Hematopoietic multipotent progenitor cell treated with erythropoietin and hydrocortisone succinate and interleukin-3 and kit ligand, for 8 days (in vitro differentiated cells): ENCODE measurements at regions not wholly inside any gene's neighbourhood (a gene's known extent, or its start where the extent isn't known, plus 50 kb on each side); places are given as distances from the start of the nearest gene placed in this dataset.
A peak's percentile ranks its signal among the peaks of the same experiment; 100 is the strongest.
"Not testable (repeated sequence)": the region's sequence is repeated elsewhere in the genome, so short reads cannot be mapped to it uniquely, and the experiment has no call there.

ENCODE experiments used
- DNase-seq: peaks from one replicate; pipeline ENCODE4 v3.0.0-alpha.2; 2015

DNA sequence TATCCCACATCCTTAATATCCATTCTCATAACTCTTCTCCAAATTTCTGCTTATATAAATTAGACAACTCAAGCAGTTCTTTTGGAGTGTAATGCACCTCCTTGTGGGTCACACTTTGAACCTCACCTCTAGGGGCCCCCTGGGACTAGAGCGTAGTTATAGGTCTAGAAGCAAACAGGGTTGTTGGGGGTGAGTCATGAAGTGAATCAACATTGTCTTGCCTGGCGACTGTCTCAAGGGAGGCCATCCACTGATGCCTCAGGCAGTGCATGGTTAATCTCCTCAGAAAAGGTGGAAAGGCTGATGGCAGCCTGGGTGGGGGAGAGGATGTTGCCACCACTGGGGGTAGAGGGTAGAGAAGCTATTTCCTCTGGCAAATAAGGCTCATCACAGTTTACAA is 129.1 kb downstream of the TNFRSF21 start:
- no peak for DNase-seq

DNA sequence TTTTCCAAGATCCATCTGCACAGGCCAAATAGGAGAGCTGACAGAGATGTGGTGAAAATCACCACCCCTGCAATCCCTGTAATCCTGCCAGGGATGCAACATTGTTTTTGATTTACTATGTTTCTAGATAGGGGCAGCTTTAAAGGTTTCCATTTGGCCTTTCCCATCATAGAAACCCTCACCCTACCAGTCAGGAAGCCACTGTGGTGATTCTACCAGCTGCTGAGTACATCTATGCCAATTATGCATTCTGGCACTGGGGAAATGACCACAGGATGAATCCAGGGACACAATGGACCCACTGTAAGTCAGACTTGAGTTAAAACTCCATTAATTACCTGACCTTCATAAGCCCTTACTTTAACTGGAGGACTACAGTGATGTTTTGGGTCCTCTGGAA is 130.4 kb downstream of the TNFRSF21 start:
- DNase-seq: no peak

DNA sequence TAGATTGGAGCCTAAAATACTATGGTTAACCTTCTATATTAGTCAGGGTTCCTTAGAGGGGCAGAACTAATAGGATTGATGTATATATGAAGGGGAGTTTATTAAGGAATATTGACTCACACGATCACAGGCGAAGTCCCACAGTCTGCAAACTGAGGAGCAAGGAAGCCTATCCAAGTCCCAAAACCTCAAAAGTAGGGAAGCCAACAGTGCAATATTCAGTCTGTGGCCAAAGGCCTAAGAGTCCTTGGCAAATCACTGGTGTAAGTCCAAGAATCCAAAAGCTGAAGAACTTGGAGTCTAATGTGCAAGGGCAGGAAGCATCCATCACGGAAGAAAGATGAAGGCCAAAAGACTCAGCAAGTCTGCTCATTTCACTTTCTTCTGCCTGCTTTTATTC is 133.5 kb upstream of the ADGRF1 start:
- no peak for DNase-seq

DNA sequence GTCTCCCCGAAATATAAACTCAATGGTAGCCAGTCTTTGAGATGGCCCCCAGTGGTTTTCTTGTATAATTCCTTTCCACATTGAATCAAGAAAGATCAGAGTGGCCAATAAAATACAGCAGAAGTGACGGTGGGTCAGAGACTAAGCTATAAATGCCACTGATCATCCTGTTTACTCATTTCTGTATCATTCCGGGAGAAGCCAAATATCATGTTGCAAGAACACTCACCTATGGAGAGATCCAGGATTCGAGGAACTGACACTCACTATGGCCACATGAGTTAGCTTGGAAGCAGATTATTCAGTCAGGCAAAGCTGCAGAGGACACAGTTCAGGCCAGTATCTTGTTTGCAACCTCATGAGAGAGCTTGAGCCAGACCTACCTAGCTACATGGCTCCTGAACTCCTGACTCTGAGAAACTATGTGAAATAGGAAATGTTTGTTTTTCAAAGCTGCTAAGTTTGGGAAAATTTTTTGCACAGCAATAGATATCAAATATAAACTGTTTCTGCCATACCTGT is 132.4 kb upstream of the ADGRF1 start:
- DNase-seq: no peak

DNA sequence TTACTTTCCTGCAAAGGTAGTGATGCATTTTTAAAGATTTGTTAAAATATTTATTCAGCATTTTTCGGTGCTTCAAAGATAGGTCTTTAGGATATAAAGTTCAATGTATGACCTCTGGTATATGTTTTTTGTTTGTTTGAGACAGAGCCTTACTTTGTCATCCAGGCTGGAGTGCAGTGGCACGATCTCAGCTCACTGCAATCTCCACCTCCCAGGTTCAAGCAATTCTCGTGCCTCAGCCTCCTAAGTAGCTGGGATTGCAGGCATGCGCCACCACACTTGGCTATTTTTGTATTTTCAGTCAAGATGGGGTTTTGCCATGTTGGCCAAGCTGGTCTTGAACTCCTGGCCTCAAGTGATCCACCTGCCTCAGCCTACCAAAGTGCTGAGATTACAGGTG is 131.9 kb upstream of the ADGRF1 start:
- not testable (repeated sequence) for DNase-seq

DNA sequence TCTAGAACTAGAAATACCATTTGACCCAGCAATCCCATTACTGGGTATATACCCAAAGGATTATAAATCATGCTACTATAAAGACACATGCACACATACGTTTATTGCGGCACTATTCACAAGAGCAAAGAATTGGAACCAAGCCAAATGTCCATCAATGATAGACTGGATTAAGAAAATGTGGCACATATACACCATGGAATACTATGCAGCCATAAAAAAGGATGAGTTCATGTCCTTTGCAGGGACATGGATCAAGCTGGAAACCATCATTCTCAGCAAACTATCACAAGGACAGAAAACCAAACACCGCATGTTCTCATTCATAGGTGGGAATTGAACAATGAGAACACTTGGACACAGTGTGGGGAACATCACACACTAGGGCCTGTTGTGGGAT is 131.0 kb upstream of the ADGRF1 start:
- not testable (repeated sequence) for DNase-seq

DNA sequence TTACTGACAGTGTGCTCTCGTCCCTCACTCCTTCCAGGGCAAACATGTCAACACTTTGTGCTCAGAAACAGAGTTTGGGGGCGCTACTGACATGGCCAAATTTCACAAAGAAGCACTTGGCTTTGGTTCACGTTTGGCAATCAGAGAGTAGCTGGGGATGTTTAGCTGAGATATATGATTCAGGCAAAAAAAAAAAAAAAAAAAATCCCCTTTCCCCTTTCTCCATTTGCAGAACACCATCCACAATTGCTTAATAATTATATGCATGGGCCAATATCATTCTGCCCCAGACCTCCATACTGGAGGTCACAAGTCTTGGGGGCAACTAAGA is 128.4 kb upstream of the ADGRF1 start:
- DNase-seq: no peak

DNA sequence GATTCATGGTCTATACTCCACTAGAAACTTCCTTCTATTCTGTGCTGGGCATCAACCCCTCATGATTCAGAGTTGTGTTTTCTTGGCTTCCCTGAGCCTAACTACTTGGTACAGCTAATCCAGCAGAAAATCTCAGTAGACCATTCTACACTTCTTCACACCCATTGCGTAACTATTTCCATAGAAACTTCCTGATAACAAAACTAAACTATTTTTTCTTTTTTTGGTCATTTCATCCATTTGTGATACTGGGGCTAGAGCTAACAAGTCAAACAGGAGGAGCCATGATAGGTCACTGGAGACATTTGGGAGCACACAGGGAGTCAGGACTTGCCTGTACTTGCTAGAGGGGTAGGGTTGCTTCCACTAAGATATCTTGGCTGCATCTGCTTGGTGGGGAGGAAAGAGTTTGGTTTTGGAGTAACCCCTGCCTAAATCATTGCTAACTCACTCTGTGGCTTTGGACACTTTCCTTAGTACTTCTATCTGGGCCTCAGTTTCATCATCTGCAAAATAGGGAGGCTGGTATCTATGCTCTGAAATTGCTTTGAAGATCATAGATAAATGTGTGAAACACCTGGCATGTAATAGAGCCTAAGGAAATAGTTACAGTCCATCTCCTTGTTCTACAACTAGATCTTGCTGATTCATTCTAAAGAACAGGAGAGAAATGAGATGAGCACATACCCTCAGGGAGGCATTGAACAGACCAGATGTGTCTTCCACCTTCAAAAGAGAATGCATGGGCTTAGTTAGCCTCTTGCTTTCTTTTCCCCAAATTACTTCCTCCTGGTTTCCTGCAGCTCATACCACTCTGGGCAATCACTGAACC is 127.9 kb upstream of the ADGRF1 start:
- DNase-seq: no peak

DNA sequence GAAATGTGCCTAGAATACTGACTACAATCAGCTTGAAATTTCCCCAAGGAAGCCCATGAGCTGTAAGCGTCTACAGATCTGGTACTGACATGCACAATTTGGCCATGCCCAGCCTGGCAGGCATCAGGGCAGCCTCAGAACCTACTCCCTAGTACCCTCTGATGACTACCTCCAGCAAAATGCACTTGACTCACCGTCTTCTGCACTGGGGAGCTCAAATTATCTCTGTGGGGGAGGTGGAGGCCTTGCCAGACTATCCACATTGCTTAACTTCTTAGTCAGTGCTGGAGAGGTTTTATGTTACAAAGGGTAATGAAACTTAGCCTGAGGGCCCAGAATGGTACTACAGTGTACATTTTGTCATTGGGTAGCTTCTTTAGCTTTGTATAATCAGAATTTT is 126.0 kb upstream of the ADGRF1 start:
- DNase-seq: no peak

DNA sequence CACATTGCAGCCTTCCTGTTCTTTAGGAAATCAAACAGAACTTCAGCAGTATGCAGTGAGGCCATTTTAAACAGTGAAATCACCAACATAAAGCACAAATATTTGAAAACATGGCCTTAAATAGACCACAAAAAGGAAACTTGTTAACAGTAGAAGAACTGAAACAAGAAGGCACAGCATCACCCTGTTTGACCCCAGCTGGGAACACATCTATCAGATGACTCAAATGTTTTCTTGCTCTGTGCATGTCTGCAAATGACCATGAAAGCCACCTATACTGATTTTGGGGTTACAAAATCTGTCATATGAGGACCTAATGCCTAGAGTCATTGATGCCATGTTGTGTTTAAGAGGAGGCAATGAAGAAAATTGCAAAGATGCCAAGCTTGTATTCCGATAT is 123.8 kb upstream of the ADGRF1 start:
- no peak for DNase-seq

DNA sequence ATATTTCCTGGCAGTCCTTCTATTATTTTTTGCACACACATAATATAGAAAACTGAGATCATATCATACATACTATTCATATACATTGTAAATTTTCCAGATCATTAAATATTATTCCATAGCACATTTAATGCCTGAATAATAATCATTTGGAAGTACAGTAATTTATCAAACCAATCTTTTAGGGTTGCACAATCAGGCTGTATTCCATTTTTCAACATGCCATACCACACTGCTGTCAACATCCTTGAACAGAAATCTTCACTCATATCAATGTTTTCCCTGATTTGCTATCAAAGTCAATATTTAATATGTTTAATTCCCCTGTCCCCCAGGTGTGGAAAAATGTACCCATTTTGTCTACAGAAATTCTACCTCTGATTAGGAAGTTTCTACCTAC is 122.7 kb upstream of the ADGRF1 start:
- no peak for DNase-seq

DNA sequence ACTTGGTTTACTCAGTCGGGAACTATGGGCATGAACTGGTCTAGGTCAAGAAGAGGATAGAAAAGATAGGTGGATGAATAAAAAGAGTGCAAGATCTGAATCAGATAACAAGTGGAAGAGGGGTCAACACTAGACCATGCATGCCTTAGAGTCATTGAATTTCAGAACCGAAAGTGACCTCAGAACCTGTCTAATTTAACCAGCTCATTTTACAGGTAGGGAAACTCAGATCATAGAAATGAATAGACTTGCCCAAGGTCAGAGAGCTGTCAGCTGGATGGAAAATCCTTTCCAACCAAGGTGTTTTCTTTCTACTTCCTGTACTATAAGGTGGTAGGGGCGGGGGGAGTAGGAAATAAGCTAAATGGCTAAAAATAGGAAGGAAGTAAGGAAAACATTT is 121.4 kb upstream of the ADGRF1 start:
- no peak for DNase-seq

DNA sequence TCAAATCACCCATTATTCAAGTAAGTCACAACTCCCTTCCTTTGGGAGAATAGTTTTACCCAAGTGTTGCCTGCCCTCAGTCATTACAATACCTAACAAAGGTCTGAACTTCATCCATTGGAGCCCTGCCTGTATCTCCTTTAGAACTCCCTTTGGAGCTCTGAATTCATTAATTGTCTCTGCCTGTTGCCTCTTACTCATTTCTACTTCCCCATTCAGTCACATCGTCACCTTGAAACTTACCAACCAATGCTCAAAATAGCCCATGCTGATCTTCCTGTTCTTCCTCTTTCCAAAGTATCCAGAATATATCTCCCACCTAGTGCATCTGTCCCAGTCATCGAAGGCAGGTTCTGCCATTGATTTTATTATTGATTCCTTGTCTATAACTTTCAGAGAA is 120.7 kb upstream of the ADGRF1 start:
- DNase-seq: no peak

DNA sequence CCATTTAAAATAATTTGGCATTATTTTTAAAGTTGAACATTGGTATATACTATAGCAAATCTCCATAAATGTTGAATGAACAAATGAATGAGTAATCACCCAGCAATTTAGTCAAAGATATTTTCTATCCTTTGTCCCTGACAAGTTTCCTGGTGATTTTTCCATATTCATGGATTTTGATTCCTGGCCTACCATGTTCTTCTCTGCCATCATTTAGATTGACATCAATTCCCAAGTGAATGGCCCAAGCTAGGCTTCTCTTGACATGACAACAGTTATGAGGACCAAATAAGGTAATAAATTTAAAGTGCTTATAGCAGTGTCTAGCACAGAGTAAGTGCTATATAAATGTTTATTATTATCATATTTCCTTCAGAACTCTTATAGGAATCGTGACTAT is 120.1 kb upstream of the ADGRF1 start:
- no peak for DNase-seq

DNA sequence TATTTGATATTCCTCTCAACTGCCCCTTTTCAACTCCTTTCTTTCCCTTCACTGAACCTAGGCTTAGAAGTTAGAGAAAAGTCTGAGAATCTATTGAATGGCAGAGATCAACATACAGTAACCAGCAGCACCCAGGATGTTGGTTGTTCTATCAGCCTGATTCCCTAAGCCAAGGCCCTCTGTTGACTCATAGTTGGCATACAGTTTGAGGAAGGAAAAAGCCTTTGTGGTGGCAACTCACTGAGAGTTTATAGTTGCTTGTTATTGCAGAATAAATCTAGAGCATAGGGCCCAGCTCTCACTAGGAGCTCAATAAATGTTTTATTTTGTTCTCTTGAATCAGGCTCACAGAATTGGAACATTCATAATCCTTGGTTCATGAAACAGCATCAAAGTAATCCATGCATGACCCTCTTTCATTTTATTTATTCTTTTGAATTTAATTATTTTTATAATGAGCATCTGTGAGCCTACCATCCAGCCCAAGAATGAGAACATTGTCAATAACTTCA is 119.1 kb upstream of the ADGRF1 start:
- DNase-seq: no peak

DNA sequence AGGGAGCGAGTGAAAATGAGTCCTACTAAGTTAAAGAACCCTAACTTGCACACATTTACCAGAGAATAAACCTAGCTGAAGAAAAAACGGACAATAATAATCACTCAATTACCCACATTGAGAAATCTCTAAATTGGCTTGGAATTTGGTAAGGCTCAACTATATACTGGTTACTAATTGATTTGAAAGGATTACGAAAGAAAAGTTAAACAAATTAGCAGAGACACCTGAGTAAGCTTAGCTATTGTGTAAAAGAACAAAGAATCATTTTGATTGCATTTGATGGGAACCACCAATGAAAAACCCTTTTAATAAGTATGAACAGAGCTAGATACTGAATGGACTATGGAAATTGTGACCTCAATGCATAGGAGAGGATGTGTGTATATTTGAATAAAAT is 118.6 kb upstream of the ADGRF1 start:
- no peak for DNase-seq

DNA sequence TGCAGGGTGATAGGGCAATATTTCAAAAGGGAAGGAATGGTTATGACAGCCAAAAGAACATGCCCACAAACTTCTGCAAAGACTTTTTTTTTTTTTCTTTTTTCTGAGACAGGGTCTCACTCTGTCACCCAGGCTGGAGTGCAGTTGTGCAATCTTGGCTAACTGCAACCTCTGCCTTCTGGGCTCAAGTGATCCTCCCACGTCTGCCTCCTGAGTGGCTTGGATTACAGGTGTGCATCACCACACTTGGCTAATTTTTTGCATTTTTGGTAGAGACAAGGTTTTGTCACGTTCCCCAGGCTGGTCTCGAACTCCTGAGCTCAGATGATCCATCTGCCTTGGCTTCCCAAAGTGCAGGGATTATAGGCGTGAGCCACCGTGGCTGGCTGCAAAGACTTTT is 117.6 kb upstream of the ADGRF1 start:
- no peak for DNase-seq

DNA sequence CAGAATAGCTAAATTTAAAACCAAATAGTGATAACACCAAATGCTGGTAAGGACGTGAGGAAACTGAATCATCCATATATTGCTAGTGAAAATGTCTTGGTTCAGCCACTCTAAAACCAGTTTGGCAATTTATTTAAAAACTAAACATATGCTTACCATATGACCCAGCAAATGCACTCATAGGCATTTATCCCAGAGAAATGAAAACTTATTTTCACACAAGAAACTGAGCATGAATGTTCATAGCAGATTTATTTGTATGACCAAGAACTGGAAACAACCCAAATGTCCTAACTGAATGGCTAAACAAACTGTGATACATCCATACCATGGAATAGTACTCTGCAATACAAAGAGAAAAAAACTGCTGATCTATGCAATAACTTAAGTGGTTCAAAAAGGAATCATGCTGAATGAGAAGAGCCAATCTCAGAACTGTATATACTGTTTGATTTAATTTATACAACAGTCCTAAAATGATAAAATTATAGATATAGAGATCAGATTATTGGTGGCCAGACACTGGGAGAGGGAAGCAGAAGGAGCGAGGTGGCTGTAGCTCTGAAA is 115.6 kb upstream of the ADGRF1 start:
- DNase-seq: no peak

DNA sequence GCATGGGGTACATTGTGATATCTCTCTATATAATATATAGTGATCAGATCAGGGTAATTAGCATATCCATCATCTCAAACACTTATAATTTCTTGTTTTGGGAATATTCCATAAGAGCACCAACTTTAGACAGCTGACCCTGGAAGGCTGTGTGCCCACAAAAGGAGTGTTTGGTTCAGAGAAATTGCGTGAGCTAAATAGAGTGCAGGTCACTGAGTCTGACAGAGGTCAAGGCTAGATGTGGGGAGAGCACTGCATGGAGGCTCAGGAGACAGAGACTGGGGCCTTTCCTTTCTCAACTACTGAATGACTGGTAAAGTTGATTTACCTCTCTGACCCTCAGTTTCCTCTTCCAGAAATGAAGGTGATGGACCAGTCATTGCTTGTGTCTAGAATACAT is 114.9 kb upstream of the ADGRF1 start:
- no peak for DNase-seq

DNA sequence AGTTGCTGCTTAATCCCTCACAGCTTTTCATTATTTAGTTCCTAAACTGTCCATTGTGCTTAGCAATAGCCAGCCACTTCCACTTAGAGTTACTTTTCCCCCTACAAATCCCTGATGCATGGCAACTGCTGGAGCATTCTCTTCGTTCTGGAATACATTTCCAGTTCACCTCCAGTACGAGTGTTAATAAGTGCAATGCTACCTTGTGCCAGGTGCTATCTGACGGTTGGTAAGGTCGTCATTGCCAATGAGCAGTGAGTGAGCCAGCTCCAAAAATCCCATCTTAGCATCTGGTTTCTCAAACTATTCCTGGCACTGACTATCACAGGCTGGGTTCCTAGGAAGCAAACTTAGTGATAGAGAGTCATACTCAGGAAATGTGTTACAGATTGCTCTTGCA is 114.1 kb upstream of the ADGRF1 start:
- DNase-seq: no peak

DNA sequence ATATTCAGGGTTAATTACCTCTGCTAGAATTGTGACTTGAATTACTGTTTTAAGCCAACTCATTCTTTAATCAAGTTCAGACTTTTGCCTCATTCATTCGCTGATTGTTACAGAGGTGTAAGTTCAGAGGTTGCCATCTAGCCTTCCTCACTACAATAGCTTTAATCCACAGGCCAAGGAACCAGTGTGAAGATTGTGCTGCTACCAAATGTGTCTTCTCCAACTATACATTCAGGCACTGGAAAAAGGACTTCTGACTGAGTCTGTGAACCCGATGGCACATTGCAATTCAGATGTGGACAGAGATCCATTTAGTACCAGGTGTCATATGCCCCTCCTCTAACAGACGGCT is 111.2 kb upstream of the ADGRF1 start:
- no peak for DNase-seq

DNA sequence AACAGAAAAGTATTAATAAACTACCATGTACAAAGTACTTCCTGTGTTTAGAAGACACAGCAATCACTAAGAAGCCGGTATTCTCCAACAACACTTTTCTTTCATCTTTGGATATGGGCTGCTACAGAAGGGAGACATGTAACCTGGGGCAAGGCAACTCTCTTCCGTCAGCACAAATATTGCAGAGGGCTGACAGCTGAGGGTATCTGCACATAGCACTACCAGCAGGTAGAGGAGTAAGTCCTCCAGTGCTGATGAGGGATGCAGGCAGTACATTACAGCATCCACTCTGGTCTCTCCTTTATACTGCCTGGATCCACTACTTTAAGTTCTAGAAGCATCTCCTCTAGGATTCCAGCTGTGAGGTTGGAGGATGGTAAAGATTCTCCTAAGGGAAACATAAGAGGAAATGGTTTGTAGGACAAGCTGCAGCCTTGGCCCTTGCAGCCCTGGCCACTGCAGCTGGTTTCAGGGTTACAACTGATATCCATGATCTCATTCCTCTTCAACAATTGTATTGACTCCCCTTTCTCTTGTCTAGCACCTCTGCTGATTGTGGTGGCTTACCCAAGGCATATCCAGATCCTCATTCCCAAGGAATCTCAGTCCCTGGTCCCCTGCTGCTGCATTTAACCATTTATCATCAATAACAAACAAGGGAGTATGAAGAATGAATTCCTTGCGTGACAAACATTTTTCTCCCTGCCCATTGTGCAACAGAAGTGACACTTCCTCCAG is 110.7 kb upstream of the ADGRF1 start:
- DNase-seq: no peak

DNA sequence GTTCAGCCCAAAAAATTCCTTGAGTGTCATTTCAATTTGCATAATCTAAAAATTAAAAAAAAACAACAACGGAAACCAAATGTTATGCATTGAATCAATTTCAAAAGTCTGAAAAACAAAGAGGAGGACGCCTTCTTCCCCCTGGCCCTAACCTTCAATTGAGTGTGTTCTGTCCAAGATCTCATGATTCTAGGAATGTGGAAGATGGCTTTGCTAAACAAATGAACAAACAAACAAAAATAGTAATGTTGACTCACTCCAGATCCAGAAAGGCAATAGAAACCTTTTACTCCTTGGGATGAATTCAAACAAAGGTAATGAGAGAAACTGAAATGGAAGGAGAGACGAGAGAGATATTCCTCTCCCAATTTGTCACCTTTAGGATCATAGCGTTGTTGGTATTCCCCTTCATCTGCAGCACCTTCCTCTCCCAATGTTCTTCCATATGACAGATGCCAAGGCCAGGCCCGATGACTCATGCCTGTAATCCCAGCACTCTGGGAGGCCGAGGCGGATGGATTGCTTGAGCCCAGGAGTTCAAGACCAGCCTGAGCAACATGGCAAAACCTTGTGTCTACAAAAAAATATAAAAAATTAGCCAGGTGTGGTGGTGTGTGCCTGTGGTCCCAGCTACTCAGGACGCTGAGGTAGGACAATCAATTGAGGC is 109.2 kb upstream of the ADGRF1 start:
- no peak for DNase-seq

DNA sequence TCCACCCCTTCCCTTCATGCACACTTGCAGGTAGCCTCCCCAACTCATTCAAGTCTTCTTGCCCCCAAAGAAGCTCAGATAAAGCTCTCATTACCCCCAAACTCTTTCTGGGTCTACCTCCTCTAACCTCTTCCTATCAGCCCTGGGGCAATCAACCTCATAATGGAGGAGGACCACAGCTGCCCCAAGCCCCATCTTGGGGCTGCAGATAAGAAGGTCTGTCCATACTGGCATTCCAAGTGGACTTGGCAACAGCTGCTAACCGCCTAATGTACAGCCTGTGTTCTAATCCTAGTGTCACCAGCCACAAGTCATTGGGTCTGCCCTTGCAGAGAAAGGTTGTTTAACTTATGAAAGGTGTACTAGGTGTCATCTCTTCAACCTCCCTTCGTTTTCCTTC is 107.4 kb upstream of the ADGRF1 start:
- peak; percentile 6 for DNase-seq
